Aorta (tissue), 5 donors: ENCODE measurements at regions not wholly inside any gene's neighbourhood (a gene's known extent, or its start where the extent isn't known, plus 50 kb on each side); places are given as distances from the start of the nearest gene placed in this dataset.
"Not testable (repeated sequence)": the region's sequence is repeated elsewhere in the genome, so short reads cannot be mapped to it uniquely, and the experiment has no call there.

Experiments
- ATAC-seq: fragments of 200-7000 bp; cut with Tn5 transposase; one replicate; pipeline ENCODE4 v1.9.1; 2022; ENCODE audit warnings: moderate library complexity; ENCODE audit not compliant: low FRiP score
- DNase-seq, 2 donors: peaks; one replicate each; pipeline ENCODE4 v3.0.0-alpha.2; 2020
- H3K27ac ChIP-seq, 2 donors: one replicate each; pipeline ENCODE4 v1.5.1; 2013; ENCODE audit warnings: low read length in 2 of 2, mild to moderate bottlenecking in 2 of 2, moderate library complexity in 2 of 2, control low read depth in 1 of 2, inconsistent platforms in 1 of 2, low read depth in 1 of 2
- H3K27me3 ChIP-seq, 2 donors: one replicate each; pipeline ENCODE4 v1.6.1; 2013; ENCODE audit warnings: control low read depth in 1 of 2, low read length in 1 of 2, mild to moderate bottlenecking in 1 of 2, moderate library complexity in 1 of 2; ENCODE audit not compliant: insufficient read depth in 2 of 2, control insufficient read depth in 1 of 2
- H3K36me3 ChIP-seq, 2 donors: one replicate each; pipeline ENCODE4 v1.6.1; 2013; ENCODE audit warnings: control low read depth in 1 of 2, low read length in 1 of 2, mild to moderate bottlenecking in 1 of 2; ENCODE audit not compliant: insufficient read depth in 2 of 2, control insufficient read depth in 1 of 2
- H3K4me1 ChIP-seq, 2 donors: one replicate each; pipeline ENCODE4 v1.6.1; 2013; ENCODE audit warnings: low read length in 2 of 2, control low read depth in 1 of 2, mild to moderate bottlenecking in 1 of 2, moderate library complexity in 1 of 2; ENCODE audit not compliant: insufficient read depth in 2 of 2, control insufficient read depth in 1 of 2
- H3K4me3 ChIP-seq, 2 donors: one replicate each; pipeline ENCODE4 v1.5.1; 2013; ENCODE audit warnings: low read length in 2 of 2, control low read depth in 1 of 2, mild to moderate bottlenecking in 1 of 2
- H3K9me3 ChIP-seq: one replicate; pipeline ENCODE4 v1.6.1; 2013; ENCODE audit warnings: mild to moderate bottlenecking, low read length; ENCODE audit not compliant: control insufficient read depth
- WGBS, 2 donors: extraction: QIAGEN DNeasy Blood & Tissue Kit; methylation state at CpG; one replicate each; pipeline ENCODE4 v1.1.7; 2013; 5-methylcytosine and 5-hydroxymethylcytosine counted together
- intact Hi-C, 2 donors: fragments of 100-400 bp; cut with DNase I; formaldehyde crosslinking; loops; one replicate each; pipeline versions ENCODE4 v1.14.2 to v1.15.0; 2022
- donor health status: healthy with polysubstance abuse.
- donor health status: Bipolar disorder and iron deficiency.
- donor health status: DM: no; HTN: no; CAD: no.
- donor health status: DM: no; HTN: no; CAD: no.
- donor health status: DM: yes; HTN: yes; CAD: no.

DNA sequence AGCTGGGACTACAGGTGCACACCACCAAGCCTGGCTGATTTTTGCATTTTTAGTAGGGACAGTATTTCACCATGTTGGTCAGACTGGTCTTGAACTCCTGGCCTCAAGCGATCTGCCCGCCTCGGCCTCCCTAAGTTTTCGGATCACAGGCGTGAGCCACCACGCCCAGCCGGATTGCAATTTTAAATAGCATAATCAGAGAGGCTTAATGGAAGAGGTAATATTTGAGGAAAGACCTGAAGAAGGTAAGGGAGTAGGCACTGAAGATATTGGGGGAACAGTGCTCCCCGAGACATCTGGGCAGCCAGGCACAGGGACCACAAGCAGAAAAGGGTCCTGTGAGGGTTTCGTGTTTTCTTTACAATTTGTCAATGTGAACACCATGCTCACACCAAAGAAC lies 61.4 kb upstream of the USP6NL start:
- H3K27me3 ChIP-seq: no peaks in the 10 kb centered on the region

DNA sequence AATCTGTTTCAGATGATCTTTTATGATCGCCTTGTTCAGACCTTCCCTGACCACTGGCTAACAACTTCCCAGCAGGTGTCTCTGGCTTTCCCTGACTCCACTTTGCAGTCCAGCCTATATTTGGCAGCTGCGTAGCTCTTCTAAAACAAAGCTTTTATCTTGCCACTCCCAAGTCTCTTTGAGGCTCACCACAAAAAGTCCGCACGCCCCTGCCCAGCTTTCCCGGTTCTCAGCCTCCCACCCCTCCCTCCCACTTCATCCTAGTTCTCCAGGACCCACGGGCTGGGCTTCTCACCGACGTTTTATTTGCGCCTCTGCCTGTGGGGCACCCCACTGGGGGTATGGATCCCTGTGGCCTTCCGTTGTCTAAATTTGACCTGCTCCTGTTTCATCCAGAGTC lies 58.9 kb upstream of the USP6NL start:
- DNase-seq (no peak), ATAC-seq (no peak)
- no peaks in the 10 kb centered on the region for H3K36me3 ChIP-seq
- intact Hi-C loops: no loop called here
- no peak overlapping the region for H3K27ac ChIP-seq
- no peaks in the 10 kb centered on the region for H3K9me3 ChIP-seq
- no peak overlapping the region for H3K4me3 ChIP-seq
- 74 to 79% methylated on average over 10 of the region's 10 CpGs for WGBS, 2 donors
- no peaks in the 10 kb centered on the region for H3K27me3 ChIP-seq
- H3K4me1 ChIP-seq: no peaks in the 10 kb centered on the region

More for the DNA sequence above, 61.4 kb upstream of the USP6NL start:
- no peak overlapping the region for H3K4me3 ChIP-seq
- ATAC-seq (no peak), DNase-seq (no peak)
- no peaks in the 10 kb centered on the region for H3K4me1 ChIP-seq
- H3K27ac ChIP-seq: no peak overlapping the region
- WGBS, 2 donors: 95 to 100% methylated on average over 9 of the region's 9 CpGs
- H3K36me3 ChIP-seq: no peaks in the 10 kb centered on the region
- intact Hi-C loops: no loop called here
- H3K9me3 ChIP-seq: no peaks in the 10 kb centered on the region

DNA sequence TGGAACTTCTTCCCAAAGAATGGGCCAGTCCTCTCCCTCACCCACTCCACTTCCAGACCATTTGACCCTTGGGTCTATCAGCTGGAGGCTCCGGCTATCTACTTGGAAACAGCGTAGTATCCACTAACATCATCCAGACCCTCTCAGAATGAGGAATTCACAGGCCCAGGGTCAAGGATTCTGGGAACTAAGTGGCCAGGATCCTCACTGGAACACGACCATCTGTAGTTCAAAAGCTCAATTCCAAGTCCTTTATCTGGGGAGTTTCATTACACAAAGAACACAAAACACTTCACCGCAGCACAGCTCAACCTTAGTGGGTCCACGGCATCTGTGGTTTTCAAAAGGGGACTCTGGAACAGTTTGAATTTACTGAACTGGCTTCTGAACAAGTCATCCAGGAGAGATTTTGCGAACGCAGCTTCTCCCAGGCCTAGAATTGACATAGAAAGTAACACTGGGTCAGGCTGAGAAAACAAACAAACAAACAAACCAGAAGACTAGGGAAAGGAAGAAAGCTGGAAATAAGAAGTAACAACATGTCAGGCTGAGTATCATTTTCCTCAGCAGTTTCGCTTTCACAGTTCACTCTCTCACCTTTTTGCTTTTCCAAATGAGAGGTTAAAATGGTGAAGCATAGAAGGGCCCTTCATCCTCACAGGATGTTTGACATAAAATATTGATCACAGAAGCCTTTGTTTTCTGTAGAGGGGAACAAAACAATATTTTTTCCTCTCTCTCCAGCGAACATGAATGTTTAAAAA lies 57.6 kb upstream of the USP6NL start:
- Histone ChIP-seq H3K4me3 (no peak overlapping the region), H3K36me3 (no peaks in the 10 kb centered on the region), H3K4me1 (no peaks in the 10 kb centered on the region), H3K9me3 (no peaks in the 10 kb centered on the region), H3K27ac (no peak overlapping the region), H3K27me3 (no peaks in the 10 kb centered on the region)
- ATAC-seq (no peak), DNase-seq (no peak)
- intact Hi-C loops: no loop called here
- WGBS, 2 donors: 74 to 83% methylated on average over 9 of the region's 9 CpGs

GRCh38 chr10:11667756-11668155 lies 56.3 kb upstream of the USP6NL start:
- Histone ChIP-seq H3K4me3 (no peak overlapping the region), H3K9me3 (no peaks in the 10 kb centered on the region), H3K36me3 (no peaks in the 10 kb centered on the region), H3K27ac (no peak overlapping the region), H3K27me3 (no peaks in the 10 kb centered on the region), H3K4me1 (no peaks in the 10 kb centered on the region)
- ATAC-seq: no peak
- DNase-seq: no peak
- WGBS, 2 donors: 85 to 89% methylated on average over 4 of the region's 4 CpGs
- intact Hi-C loops: no loop called here

- Histone ChIP-seq H3K27me3 (no peaks in the 10 kb centered on the region), H3K36me3 (no peaks in the 10 kb centered on the region), H3K4me3 (no peak overlapping the region), H3K27ac (no peak overlapping the region), H3K4me1 (no peaks in the 10 kb centered on the region), H3K9me3 (no peaks in the 10 kb centered on the region)
- intact Hi-C loops: no loop called here
- WGBS, 2 donors: 91 to 93% methylated on average over 13 of the region's 13 CpGs
- DNase-seq (no peak), ATAC-seq (peak; percentile 22)
Measured at GRCh38 chr10:11663763-11664555, 52.5 kb upstream of the USP6NL start.

DNA sequence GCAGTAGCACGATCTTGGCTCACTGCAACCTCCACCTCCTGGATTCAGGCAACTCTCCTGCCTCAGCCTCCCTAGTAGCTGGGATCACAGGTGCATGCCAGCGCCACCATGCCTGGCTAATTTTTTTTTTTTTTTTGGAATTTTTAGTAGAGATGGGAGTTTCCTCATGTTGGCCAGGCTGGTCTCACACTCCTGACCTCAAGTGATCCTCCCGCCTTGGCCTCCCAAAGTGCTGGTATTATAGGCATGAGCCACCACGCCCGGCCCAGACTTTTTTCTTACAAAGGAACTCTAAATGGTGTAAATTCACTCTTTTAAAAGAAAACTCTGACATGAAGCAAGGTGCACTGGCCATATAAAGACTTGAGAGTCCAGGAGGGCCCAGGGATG lies 51.7 kb upstream of the USP6NL start:
- H3K4me1 ChIP-seq, DNase-seq, ATAC-seq, H3K36me3 ChIP-seq, H3K4me3 ChIP-seq, intact Hi-C loops, H3K27me3 ChIP-seq, H3K27ac ChIP-seq, H3K9me3 ChIP-seq: not testable (repeated sequence)
- WGBS, 2 donors: 95 to 96% methylated on average over 5 of the region's 5 CpGs

DNA sequence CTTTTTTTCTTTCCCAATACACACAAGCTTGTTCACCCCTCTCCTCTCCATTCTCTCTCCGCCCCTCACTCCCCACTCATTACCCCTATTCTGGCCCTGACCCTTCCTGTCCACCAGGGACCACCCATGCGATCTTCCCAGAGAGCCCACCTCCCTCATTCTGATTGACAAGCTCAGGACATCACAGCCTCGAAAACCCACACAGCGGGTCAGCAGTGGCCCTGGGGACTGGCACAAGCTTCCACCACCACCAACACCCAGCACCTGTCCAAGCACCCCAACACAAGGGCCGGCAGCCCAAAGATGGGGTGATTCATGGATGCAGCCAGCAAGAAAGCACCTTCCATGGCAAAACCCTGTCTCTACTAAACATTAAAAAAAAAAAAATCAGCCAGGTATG lies 50.0 kb upstream of the USP6NL start:
- H3K27me3 ChIP-seq: no peaks in the 10 kb centered on the region
- H3K4me3 ChIP-seq: no peak overlapping the region
- no peaks in the 10 kb centered on the region for H3K36me3 ChIP-seq
- ATAC-seq: peak; percentile 41
- WGBS, 2 donors: 86 to 89% methylated on average over 5 of the region's 5 CpGs
- DNase-seq: no peak
- H3K27ac ChIP-seq: no peak overlapping the region
- no peaks in the 10 kb centered on the region for H3K9me3 ChIP-seq
- no peaks in the 10 kb centered on the region for H3K4me1 ChIP-seq
- intact Hi-C loops: no loop called here
